ENCODE measurements at regions not wholly inside any gene's neighbourhood (a gene's known extent, or its start where the extent isn't known, plus 50 kb on each side); places are given as distances from the start of the nearest gene placed in this dataset.

- TF ChIP-seq SRSF1 (optimal IDR thresholded peaks at IDR 0.05; ENCODE audit: low read depth, low read length), result no peak
Observed at GRCh38 chr14:39568809-39569538, 136.7 kb upstream of the FBXO33 start (continued).

- no peak overlapping the region for H3K9ac ChIP-seq (ENCODE audit: insufficient read depth, low read depth, low read length)
- no peaks in the 10 kb centered on the region for H3K4me1 ChIP-seq (ENCODE audit: insufficient read depth, low read length)
- POLR2A ChIA-PET, result no interaction called here
- intact Hi-C loops (cut with micrococcal nuclease; ENCODE audit: unreplicated experiment), result no loop called here
- 22% methylated on average over 2 of the region's 2 CpGs for WGBS (ENCODE audit: low lambda C conversion rate)
- H3K27ac ChIP-seq (ENCODE audit: extremely low read length, insufficient read depth, low read length), result no peak overlapping the region
- no peaks in the 10 kb centered on the region for H3K79me2 ChIP-seq (ENCODE audit: insufficient read depth, low read length)
- H3K27me3 ChIP-seq (ENCODE audit: control insufficient read depth in 1 of 2, insufficient read depth in 2 of 2, low read length in 2 of 2), result no peaks in the 10 kb centered on the region
- TF ChIP-seq MYC (CRISPR knock-in tag; IDR thresholded peaks at IDR 0.05; ENCODE audit: borderline replicate concordance) (no peak), ZNF224 (CRISPR knock-in tag; IDR thresholded peaks at IDR 0.05) (no peak), GZF1 (CRISPR knock-in tag; IDR thresholded peaks at IDR 0.05) (peak; percentile 91; the same call in 1 of the 2 replicates), ARNT2 (CRISPR knock-in tag; IDR thresholded peaks at IDR 0.05; ENCODE audit: low read depth) (no peak)
- ATAC-seq (no peak), DNase-seq (ENCODE audit: low spot score) (no peak), FAIRE-seq (no peak)
- no peaks in the 10 kb centered on the region for H4K20me1 ChIP-seq (ENCODE audit: insufficient read depth, low read length)
- no peak overlapping the region for H2AFZ ChIP-seq (ENCODE audit: low read length)
- in situ Hi-C loops (cut with HindIII; ENCODE audit: extremely low pct_ligation_motif_present, low pct_unique_long_range_greater_than_20kb), result no loop called here
- BruUV-seq (replicated peaks), result no TSS peak
- H3K36me3 ChIP-seq (replicated peaks in 1 of 2; ENCODE audit: control insufficient read depth in 1 of 2, insufficient read depth in 2 of 2, low read length in 2 of 2), result no peaks in the 10 kb centered on the region
- no peak overlapping the region for H3K4me2 ChIP-seq (ENCODE audit: low read depth, low read length)
- H3K9me3 ChIP-seq (ENCODE audit: low read length), result no peaks in the 10 kb centered on the region
- no peak overlapping the region for H3K4me3 ChIP-seq (replicated peaks in 1 of 3; ENCODE audit: insufficient read depth in 1 of 3, low read depth in 2 of 3, low read length in 3 of 3)
- CTCF ChIA-PET (ENCODE audit: low intra/inter-chr PET ratio, low total read pairs), result no interaction called here
Observed at GRCh38 chr14:39566795-39567194, 134.6 kb upstream of the FBXO33 start.

DNA sequence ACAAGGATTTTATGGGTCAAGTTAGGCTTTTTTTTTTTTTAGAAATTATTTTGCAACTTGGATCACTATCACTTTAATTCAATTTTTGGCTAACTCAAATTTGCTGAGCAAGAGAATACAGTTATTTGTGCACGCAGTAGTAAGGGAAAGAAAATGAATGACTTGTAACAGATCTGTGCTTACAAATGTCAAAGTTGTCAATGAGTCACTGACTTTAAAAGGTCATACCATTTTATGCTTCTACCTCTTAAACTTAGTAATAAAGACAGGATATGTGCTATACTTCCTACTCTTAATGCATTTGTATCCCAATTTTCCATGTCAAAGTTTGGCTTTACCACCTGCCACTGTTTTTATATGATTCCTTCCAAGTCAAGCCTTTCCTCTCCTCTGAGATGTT is 131.1 kb upstream of the FBXO33 start:
- peaks cover 15% of the 10 kb centered on the region for H3K9me3 ChIP-seq (ENCODE audit: low read length)
- no peak overlapping the region for H2AFZ ChIP-seq (ENCODE audit: low read length)
- BruUV-seq (replicated peaks), result no TSS peak
- in situ Hi-C loops (cut with HindIII; ENCODE audit: extremely low pct_ligation_motif_present, low pct_unique_long_range_greater_than_20kb) (no loop called here), intact Hi-C loops (cut with micrococcal nuclease; ENCODE audit: unreplicated experiment) (no loop called here)
- ATAC-seq (no peak), FAIRE-seq (no peak), DNase-seq (ENCODE audit: low spot score) (no peak)
- POLR2A ChIA-PET, result no interaction called here
- no peak overlapping the region for H3K4me3 ChIP-seq (replicated peaks in 1 of 3; ENCODE audit: insufficient read depth in 1 of 3, low read depth in 2 of 3, low read length in 3 of 3)
- H3K4me1 ChIP-seq (ENCODE audit: insufficient read depth, low read length), result no peaks in the 10 kb centered on the region
- H3K36me3 ChIP-seq (replicated peaks in 1 of 2; ENCODE audit: control insufficient read depth in 1 of 2, insufficient read depth in 2 of 2, low read length in 2 of 2), result no peaks in the 10 kb centered on the region
- H3K4me2 ChIP-seq (ENCODE audit: low read depth, low read length), result no peak overlapping the region
- WGBS (ENCODE audit: low lambda C conversion rate), result 3% methylated on average over 1 of the region's 1 CpG
- H3K9ac ChIP-seq (ENCODE audit: insufficient read depth, low read depth, low read length), result no peak overlapping the region
- no peaks in the 10 kb centered on the region for H4K20me1 ChIP-seq (ENCODE audit: insufficient read depth, low read length)
- no peaks in the 10 kb centered on the region for H3K27me3 ChIP-seq (ENCODE audit: control insufficient read depth in 1 of 2, insufficient read depth in 2 of 2, low read length in 2 of 2)
- H3K79me2 ChIP-seq (ENCODE audit: insufficient read depth, low read length), result no peaks in the 10 kb centered on the region
- no peak overlapping the region for H3K27ac ChIP-seq (ENCODE audit: extremely low read length, insufficient read depth, low read length)
- no peak for TF ChIP-seq ZBTB14 (CRISPR knock-in tag; IDR thresholded peaks at IDR 0.05)
- peak in 1 of 2 experiments; percentile 55; a peak in 3 of 4 replicates for TF ChIP-seq MAFK (conservative IDR thresholded peaks at IDR 0.05 in 1 of 2, IDR thresholded peaks at IDR 0.05 in 1 of 2; ENCODE audit: low read length in 2 of 2)
- CTCF ChIA-PET (ENCODE audit: low intra/inter-chr PET ratio, low total read pairs), result no interaction called here

Data from HepG2 (cell line).